CD8-positive, alpha-beta memory T cell (primary cell): ENCODE measurements at regions not wholly inside any gene's neighbourhood (a gene's known extent, or its start where the extent isn't known, plus 50 kb on each side); places are given as distances from the start of the nearest gene placed in this dataset.

Experiments used
- CTCF ChIA-PET: fragments of 350-600 bp; sonication (Branson Sonifier 250); formaldehyde crosslinking; loops from one replicate; lab custom pipeline; 2021; ENCODE audit warnings: antibody characterized with exemption; lab: Charles Lee
- POLR2A ChIA-PET: fragments of 350-600 bp; sonication (Branson Sonifier 250); formaldehyde crosslinking; loops from one replicate; lab custom pipeline; 2021; ENCODE audit warnings: antibody characterized with exemption; lab: Charles Lee
- DNase-seq, 5 donors: peaks; one replicate each; pipeline versions ENCODE4 v3.0.0 to v3.0.0-alpha.2; 2020 to 2022; ENCODE audit warnings: mixed read lengths in 1 of 5
- H3K27ac ChIP-seq: one replicate; pipeline ENCODE4 v1.7.0; 2013; ENCODE audit warnings: low read depth, mild to moderate bottlenecking, low read length, moderate library complexity
- H3K27me3 ChIP-seq: 2 replicates; pipeline ENCODE4 v1.7.0; 2013; ENCODE audit warnings: low read length, mild to moderate bottlenecking; ENCODE audit not compliant: insufficient read depth, poor library complexity, severe bottlenecking
- H3K36me3 ChIP-seq: 2 replicates; pipeline ENCODE4 v1.7.0; 2013; ENCODE audit warnings: mild to moderate bottlenecking, low read length, moderate library complexity; ENCODE audit not compliant: insufficient read depth
- H3K4me1 ChIP-seq: 2 replicates; pipeline ENCODE4 v1.7.0; 2013; ENCODE audit warnings: mild to moderate bottlenecking, low read length, moderate library complexity; ENCODE audit not compliant: insufficient read depth
- H3K4me3 ChIP-seq: 2 replicates; pipeline ENCODE4 v1.7.0; 2013; ENCODE audit warnings: mild to moderate bottlenecking, low read length
- H3K9me3 ChIP-seq: 2 replicates; pipeline ENCODE4 v1.7.0; 2013; ENCODE audit warnings: mild to moderate bottlenecking, low read length
- H3K27ac Mint-ChIP-seq, 8 donors: one replicate each; pipeline ENCODE4 v1.8.0; 2020 to 2021; ENCODE audit warnings: mixed read lengths in 8 of 8, mild to moderate bottlenecking in 6 of 8, inconsistent platforms in 3 of 8, moderate library complexity in 3 of 8
- H3K27me3 Mint-ChIP-seq, 2 donors: one replicate each; pipeline ENCODE4 v1.8.0; 2020 to 2021; ENCODE audit warnings: mixed read lengths in 2 of 2, mild to moderate bottlenecking in 1 of 2, moderate library complexity in 1 of 2
- H3K36me3 Mint-ChIP-seq, 3 donors: one replicate each; pipeline ENCODE4 v1.8.0; 2020 to 2021; ENCODE audit warnings: mixed read lengths in 3 of 3, inconsistent platforms in 1 of 3, mild to moderate bottlenecking in 1 of 3
- H3K4me1 Mint-ChIP-seq, 3 donors: one replicate each; pipeline ENCODE4 v1.8.0; 2020 to 2021; ENCODE audit warnings: mixed read lengths in 3 of 3, inconsistent platforms in 1 of 3, mild to moderate bottlenecking in 1 of 3
- H3K4me3 Mint-ChIP-seq, 7 donors: one replicate each; pipeline ENCODE4 v1.8.0; 2020 to 2021; ENCODE audit warnings: mixed read lengths in 7 of 7, mild to moderate bottlenecking in 6 of 7, moderate library complexity in 4 of 7, inconsistent platforms in 2 of 7
- H3K9me3 Mint-ChIP-seq, 5 donors: one replicate each; pipeline ENCODE4 v1.8.0; 2020 to 2022; ENCODE audit warnings: mixed read lengths in 5 of 5, mild to moderate bottlenecking in 3 of 5, moderate library complexity in 2 of 5, inconsistent platforms in 1 of 5

- H3K4me1 Mint-ChIP-seq: no peaks in the 10 kb centered on the region
- POLR2A ChIA-PET: no interaction called here
- peaks cover 4 to 7% (median 6%) of the 10 kb centered on the region in 5 donors for H3K9me3 Mint-ChIP-seq
Observed at GRCh38 chr13:70856025-70856424, 747.8 kb upstream of the KLHL1 start.

GRCh38 chr13:70849222-70849621 is 741.0 kb upstream of the KLHL1 start:
- CTCF ChIA-PET: no interaction called here
- H3K36me3 ChIP-seq: no peaks in the 10 kb centered on the region

More at GRCh38 chr13:70856025-70856424, 747.8 kb upstream of the KLHL1 start:
- Histone ChIP-seq H3K27ac (no peak overlapping the region), H3K27me3 (no peaks in the 10 kb centered on the region), H3K4me1 (no peaks in the 10 kb centered on the region), H3K36me3 (no peaks in the 10 kb centered on the region), H3K9me3 (no peaks in the 10 kb centered on the region), H3K4me3 (no peak overlapping the region)
- DNase-seq: no peak
- Mint-ChIP-seq H3K27me3 (no peaks in the 10 kb centered on the region), H3K27ac (no peak overlapping the region), H3K4me3 (no peak overlapping the region), H3K36me3 (no peaks in the 10 kb centered on the region)
- CTCF ChIA-PET: no interaction called here

GRCh38 chr13:70844391-70845108 is 736.3 kb upstream of the KLHL1 start:
- H3K27me3 ChIP-seq: no peaks in the 10 kb centered on the region
- Mint-ChIP-seq H3K9me3 (peaks cover 0 to 21% (median 5%) of the 10 kb centered on the region in 5 donors), H3K4me3 (no peak overlapping the region), H3K36me3 (no peaks in the 10 kb centered on the region), H3K27ac (no peak overlapping the region), H3K4me1 (no peaks in the 10 kb centered on the region), H3K27me3 (no peaks in the 10 kb centered on the region)
- H3K27ac ChIP-seq: no peak overlapping the region
- H3K4me3 ChIP-seq: no peak overlapping the region
- ChIA-PET CTCF (no interaction called here), POLR2A (no interaction called here)
- H3K9me3 ChIP-seq: no peaks in the 10 kb centered on the region
- no peaks in the 10 kb centered on the region for H3K4me1 ChIP-seq
- no peaks in the 10 kb centered on the region for H3K36me3 ChIP-seq
- DNase-seq: no peak

More at GRCh38 chr13:70849222-70849621, 741.0 kb upstream of the KLHL1 start:
- peaks cover 0 to 15% (median 3%) of the 10 kb centered on the region in 5 donors for H3K9me3 Mint-ChIP-seq
- POLR2A ChIA-PET: no interaction called here
- no peaks in the 10 kb centered on the region for H3K27me3 ChIP-seq
- H3K27ac Mint-ChIP-seq: no peak overlapping the region
- H3K4me3 Mint-ChIP-seq: no peak overlapping the region
- no peaks in the 10 kb centered on the region for H3K9me3 ChIP-seq
- no peak for DNase-seq
- H3K4me1 ChIP-seq: no peaks in the 10 kb centered on the region
- H3K4me3 ChIP-seq: no peak overlapping the region
- H3K36me3 Mint-ChIP-seq: no peaks in the 10 kb centered on the region
- H3K4me1 Mint-ChIP-seq: no peaks in the 10 kb centered on the region
- no peak overlapping the region for H3K27ac ChIP-seq
- peaks cover 0 to 2% of the 10 kb centered on the region in 2 donors for H3K27me3 Mint-ChIP-seq

- ChIA-PET POLR2A (no interaction called here), CTCF (no interaction called here)
- H3K4me1 ChIP-seq: no peaks in the 10 kb centered on the region
- Mint-ChIP-seq H3K36me3 (no peaks in the 10 kb centered on the region), H3K9me3 (peaks cover 0 to 22% (median 5%) of the 10 kb centered on the region in 5 donors), H3K4me3 (no peak overlapping the region), H3K27me3 (no peaks in the 10 kb centered on the region), H3K4me1 (no peaks in the 10 kb centered on the region), H3K27ac (no peak overlapping the region)
- no peaks in the 10 kb centered on the region for H3K9me3 ChIP-seq
- no peak for DNase-seq
- no peak overlapping the region for H3K4me3 ChIP-seq
- no peaks in the 10 kb centered on the region for H3K36me3 ChIP-seq
- no peaks in the 10 kb centered on the region for H3K27me3 ChIP-seq
- no peak overlapping the region for H3K27ac ChIP-seq
Observed at GRCh38 chr13:70842062-70842644, 733.9 kb upstream of the KLHL1 start.

- POLR2A ChIA-PET: no interaction called here
- H3K27me3 ChIP-seq: no peaks in the 10 kb centered on the region
- no peak overlapping the region for H3K4me3 ChIP-seq
- H3K4me1 ChIP-seq: no peaks in the 10 kb centered on the region
- H3K27ac ChIP-seq: no peak overlapping the region
- H3K27ac Mint-ChIP-seq: no peak overlapping the region
- no peaks in the 10 kb centered on the region for H3K4me1 Mint-ChIP-seq
- H3K9me3 Mint-ChIP-seq: peaks cover 0 to 20% (median 3%) of the 10 kb centered on the region in 5 donors
- no peak for DNase-seq
- H3K36me3 Mint-ChIP-seq: no peaks in the 10 kb centered on the region
- no peaks in the 10 kb centered on the region for H3K27me3 Mint-ChIP-seq
- no peaks in the 10 kb centered on the region for H3K9me3 ChIP-seq
- no peak overlapping the region for H3K4me3 Mint-ChIP-seq
- CTCF ChIA-PET: no interaction called here
- no peaks in the 10 kb centered on the region for H3K36me3 ChIP-seq
Observed at GRCh38 chr13:70841240-70842061, 733.2 kb upstream of the KLHL1 start.

GRCh38 chr13:70835371-70835770 is 727.1 kb upstream of the KLHL1 start:
- Histone ChIP-seq H3K27ac (no peak overlapping the region), H3K4me3 (no peak overlapping the region), H3K36me3 (no peaks in the 10 kb centered on the region), H3K9me3 (no peaks in the 10 kb centered on the region), H3K27me3 (no peaks in the 10 kb centered on the region), H3K4me1 (no peaks in the 10 kb centered on the region)
- peaks cover 2 to 21% (median 3%) of the 10 kb centered on the region in 5 donors for H3K9me3 Mint-ChIP-seq
- H3K27me3 Mint-ChIP-seq: no peaks in the 10 kb centered on the region
- ChIA-PET POLR2A (no interaction called here), CTCF (interaction anchor here (1.2 kb wide), 1 partner anchor 25 kb away, joined by 3 read pairs; no protein-coding TSS in a partner anchor)
- H3K4me1 Mint-ChIP-seq: no peaks in the 10 kb centered on the region
- DNase-seq: no peak
- no peaks in the 10 kb centered on the region for H3K36me3 Mint-ChIP-seq
- no peak overlapping the region for H3K27ac Mint-ChIP-seq
- no peak overlapping the region for H3K4me3 Mint-ChIP-seq

GRCh38 chr13:70829748-70830147 is 721.5 kb upstream of the KLHL1 start:
- Histone ChIP-seq H3K9me3 (no peaks in the 10 kb centered on the region), H3K36me3 (no peaks in the 10 kb centered on the region), H3K4me3 (no peak overlapping the region), H3K27ac (no peak overlapping the region), H3K4me1 (no peaks in the 10 kb centered on the region), H3K27me3 (no peaks in the 10 kb centered on the region)
- H3K27ac Mint-ChIP-seq: no peak overlapping the region
- no peak overlapping the region for H3K4me3 Mint-ChIP-seq
- H3K27me3 Mint-ChIP-seq: no peaks in the 10 kb centered on the region
- no peaks in the 10 kb centered on the region for H3K4me1 Mint-ChIP-seq
- no peak for DNase-seq
- H3K36me3 Mint-ChIP-seq: no peaks in the 10 kb centered on the region
- ChIA-PET CTCF (no interaction called here), POLR2A (no interaction called here)
- peaks cover 4 to 34% (median 8%) of the 10 kb centered on the region in 5 donors for H3K9me3 Mint-ChIP-seq

- no peak overlapping the region for H3K27ac Mint-ChIP-seq
- no peak for DNase-seq
- no peaks in the 10 kb centered on the region for H3K36me3 Mint-ChIP-seq
- no peaks in the 10 kb centered on the region for H3K36me3 ChIP-seq
- no peaks in the 10 kb centered on the region for H3K27me3 ChIP-seq
- H3K4me1 Mint-ChIP-seq: no peaks in the 10 kb centered on the region
- no peaks in the 10 kb centered on the region for H3K9me3 ChIP-seq
- ChIA-PET POLR2A (no interaction called here), CTCF (no interaction called here)
- peaks cover 8 to 18% (median 15%) of the 10 kb centered on the region in 5 donors for H3K9me3 Mint-ChIP-seq
- H3K27ac ChIP-seq: no peak overlapping the region
- H3K4me3 Mint-ChIP-seq: no peak overlapping the region
- no peaks in the 10 kb centered on the region for H3K27me3 Mint-ChIP-seq
- no peaks in the 10 kb centered on the region for H3K4me1 ChIP-seq
- H3K4me3 ChIP-seq: no peak overlapping the region
Observed at GRCh38 chr13:70817576-70817975, 709.3 kb upstream of the KLHL1 start.
